GM18907 (cell line): ENCODE measurements at regions not wholly inside any gene's neighbourhood (a gene's known extent, or its start where the extent isn't known, plus 50 kb on each side); places are given as distances from the start of the nearest gene placed in this dataset.

ENCODE experiments used
- ATAC-seq: cut with Tn5 transposase; IDR thresholded peaks from one replicate; pipeline ENCODE4 v1.9.1; 2021; ENCODE audit warnings: mild to moderate bottlenecking, moderate library complexity; ENCODE audit not compliant: unreplicated experiment

DNA sequence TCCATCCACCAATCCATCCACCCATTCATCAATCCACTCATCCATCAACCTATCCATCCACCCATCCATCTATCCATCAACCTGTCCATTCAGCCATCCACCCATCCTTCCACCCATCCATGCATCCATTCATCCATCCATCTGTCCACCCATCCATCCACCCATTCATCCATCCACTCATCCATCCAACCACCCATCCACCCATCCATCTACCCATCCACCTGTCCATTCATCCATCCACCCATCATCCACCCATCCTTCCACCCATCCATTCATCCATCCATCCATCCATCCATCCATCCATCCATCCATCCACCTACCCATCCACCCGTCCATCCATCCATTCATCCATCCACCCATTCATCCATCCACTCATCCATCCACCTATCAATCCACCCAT, 195.8 kb downstream of the NXNL2 start:
- ATAC-seq, result no peak

- no peak for ATAC-seq
Measured at GRCh38 chr9:88732128-88732527, 197.2 kb downstream of the NXNL2 start.

GRCh38 chr9:88733651-88734421, 198.9 kb downstream of the NXNL2 start:
- no peak for ATAC-seq

DNA sequence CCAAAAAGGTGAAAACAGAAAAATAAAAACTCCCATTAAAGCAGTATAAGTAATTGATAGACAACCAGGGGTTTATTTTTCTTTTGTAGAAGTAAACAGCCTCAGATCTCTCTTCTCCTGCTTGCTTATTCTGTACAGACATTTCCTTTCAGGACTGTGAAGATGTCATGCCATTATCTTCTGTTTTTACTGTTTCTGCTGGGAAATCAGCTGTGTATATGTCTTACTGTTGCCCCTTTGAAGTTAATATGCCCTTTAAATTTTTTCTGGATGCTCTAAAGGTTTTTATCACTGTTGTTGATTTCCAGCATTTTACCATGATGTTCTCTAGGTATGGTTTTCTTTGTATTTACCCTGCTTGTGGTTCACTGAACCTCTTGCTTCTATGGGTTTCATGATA, 199.5 kb downstream of the NXNL2 start:
- ATAC-seq, result no peak

DNA sequence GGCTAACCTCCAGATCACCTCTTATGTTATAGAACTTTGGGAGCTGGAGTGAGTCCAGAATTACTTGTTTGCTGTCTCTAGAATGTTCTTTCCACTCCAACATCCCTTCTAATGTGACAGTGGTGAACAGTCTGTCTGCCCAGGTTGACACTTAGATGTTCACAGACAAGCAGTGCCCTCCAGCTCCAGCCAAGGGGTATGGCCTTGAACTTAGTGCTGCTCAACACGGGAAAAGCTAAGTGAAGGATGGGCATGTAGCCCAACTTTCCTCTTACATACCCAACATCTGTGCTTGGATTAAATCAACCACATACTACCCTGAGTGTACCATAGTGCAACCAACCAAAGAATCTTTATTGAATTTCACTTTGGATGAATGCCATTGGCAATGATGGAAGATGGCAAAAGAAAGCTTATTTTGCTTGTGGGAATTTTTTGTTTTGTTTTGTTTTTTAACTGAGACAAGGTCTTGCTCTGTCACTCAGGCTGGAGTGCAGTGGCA, 201.2 kb downstream of the NXNL2 start:
- ATAC-seq, result no peak

- ATAC-seq, result no peak
Measured at GRCh38 chr9:88737031-88737430, 202.1 kb downstream of the NXNL2 start.

GRCh38 chr9:88737876-88738275, 202.9 kb downstream of the NXNL2 start:
- ATAC-seq, result no peak

DNA sequence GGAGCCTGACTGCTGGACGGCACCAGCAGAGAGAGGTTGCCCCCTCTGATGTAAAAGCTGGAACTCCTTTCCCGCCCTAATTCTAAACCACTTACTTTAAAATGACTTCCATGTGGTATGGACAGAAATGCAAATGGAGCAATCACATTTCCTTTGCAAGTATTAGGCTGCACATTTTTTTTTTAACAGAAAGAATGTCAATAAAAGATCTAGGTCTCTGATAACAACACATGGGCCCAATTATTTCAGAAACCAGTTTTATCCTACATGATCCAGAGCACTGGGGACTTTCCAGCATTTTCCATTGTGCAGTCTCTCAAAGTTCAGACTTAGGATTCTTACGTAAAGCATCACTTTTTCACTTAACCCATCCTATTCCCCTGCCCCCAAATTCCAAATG, 203.7 kb downstream of the NXNL2 start:
- ATAC-seq, result no peak

DNA sequence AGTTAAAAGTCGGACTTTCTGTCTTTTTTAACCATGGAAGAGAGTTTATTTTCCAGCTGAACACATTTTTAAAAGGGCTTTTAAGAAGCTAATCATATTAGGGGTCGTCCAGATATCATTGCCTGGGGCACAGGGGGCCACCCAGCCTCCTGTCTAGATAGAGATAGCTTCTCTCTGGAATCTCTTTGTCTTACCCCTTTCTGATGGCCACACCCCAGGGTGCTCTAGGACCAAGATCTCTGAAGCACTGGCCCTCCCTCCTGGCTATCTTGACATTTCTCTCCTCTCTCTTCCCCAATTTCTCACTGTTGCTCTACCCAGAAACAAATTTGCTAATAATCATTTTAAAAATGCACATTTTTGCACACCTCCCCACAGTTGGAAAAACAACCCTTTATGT, 204.4 kb downstream of the NXNL2 start:
- ATAC-seq, result no peak

DNA sequence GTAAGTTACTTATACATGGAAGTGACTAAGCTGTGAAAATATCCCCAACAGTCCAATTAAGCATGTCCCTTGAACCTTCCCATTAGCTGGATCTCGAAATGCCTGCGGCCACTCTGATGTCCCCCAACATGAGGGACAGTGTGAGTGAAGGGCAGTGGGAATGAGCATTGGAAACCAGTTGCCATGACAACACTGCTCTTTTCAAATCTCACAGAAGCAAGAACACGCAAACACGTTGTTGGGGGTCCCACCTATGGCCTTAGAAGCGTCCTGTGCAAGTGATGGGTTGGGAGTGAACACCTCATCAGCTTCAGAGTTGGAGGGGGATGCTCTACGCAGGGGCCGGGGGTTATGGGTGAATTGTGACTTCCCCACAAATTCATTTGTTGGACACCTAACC, 205.9 kb downstream of the NXNL2 start:
- ATAC-seq, result no peak

DNA sequence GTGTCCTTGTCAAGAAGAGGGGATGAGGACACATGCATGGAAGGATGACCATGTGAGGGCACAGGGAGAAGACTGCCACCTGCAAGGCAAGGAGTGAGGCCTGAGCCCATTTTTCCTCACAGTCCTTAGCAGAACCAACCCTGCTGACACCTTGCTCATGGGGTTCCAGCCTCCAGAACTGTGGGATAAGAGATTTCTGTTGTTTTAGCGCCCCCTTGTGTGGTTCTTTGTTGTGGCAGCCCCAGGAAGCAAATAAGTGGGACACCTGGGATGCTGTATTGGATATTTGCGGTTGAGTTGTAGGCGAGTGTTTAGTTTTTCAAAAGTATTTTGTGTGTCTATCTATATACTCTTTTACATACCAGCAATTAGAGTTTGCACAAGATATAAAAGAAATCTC, 206.4 kb downstream of the NXNL2 start:
- no peak for ATAC-seq

GRCh38 chr9:88742483-88742882, 207.5 kb downstream of the NXNL2 start:
- ATAC-seq, result no peak

- ATAC-seq, result no peak
Measured at GRCh38 chr9:88742905-88743304, 207.9 kb downstream of the NXNL2 start.

DNA sequence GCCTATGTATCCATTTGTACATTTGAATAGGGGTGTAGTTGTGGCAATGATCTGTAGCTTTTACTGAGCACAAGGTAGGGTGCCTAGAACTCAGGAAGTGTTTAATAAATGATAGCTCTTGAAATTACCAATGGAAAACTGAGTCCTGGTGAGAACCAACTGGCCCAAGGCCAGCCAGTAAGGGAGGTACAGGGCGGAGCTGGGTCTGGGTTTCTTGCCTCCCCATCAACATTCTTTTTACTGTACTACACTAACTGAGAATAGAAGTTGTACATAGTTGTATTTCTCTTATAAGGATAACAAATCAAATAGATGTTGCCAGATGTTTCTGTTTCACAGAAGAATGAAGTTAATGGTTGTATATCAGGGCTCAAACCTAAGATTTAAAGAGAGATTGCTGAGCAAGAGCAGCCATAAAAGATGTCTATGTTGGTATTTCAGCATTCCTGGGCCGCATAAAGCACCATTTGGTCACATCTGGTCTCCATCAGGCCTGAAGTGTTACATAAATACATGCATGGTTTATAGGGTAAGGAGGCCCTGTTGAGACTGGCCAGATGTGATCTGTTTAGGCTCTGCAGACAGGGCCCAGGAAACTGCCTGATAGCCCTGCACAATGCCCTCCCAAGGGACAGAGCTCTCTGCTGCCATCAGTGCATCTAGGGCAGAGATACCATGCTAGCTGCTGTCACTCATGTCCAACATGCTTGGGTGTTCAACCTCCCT, 210.5 kb downstream of the NXNL2 start:
- ATAC-seq, result no peak

DNA sequence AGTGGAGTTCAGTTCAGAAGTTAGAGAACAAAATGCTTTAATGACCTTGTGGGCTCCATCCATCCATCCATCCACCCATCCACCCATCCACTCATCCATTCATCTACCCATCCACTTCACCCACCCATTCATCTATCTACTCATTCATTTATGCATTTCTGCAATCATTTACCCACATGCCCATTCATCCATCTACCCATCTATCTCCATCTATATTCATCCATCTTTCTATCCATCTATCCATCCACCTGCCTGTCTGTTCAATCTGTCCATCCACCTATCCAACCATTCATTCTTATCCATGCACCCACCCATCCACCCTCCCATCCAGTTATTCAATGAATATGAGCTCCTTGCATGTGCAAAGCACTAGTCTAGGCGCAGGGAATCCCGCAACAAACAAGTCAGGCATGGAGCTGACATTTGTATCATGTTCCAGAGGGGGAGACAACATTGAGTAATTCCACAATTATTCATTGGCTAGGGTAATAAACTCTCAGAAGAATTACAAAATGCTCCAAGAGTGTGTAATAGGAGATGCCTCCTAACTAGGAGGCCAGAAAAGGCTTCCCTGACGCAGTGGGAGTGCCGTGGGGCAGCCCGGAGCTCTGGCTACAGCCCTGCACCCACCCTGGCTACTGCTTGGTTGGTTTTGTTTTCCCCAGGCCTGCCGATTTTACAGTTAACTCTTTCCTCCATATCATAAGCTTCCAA, 211.2 kb downstream of the NXNL2 start:
- no peak for ATAC-seq

DNA sequence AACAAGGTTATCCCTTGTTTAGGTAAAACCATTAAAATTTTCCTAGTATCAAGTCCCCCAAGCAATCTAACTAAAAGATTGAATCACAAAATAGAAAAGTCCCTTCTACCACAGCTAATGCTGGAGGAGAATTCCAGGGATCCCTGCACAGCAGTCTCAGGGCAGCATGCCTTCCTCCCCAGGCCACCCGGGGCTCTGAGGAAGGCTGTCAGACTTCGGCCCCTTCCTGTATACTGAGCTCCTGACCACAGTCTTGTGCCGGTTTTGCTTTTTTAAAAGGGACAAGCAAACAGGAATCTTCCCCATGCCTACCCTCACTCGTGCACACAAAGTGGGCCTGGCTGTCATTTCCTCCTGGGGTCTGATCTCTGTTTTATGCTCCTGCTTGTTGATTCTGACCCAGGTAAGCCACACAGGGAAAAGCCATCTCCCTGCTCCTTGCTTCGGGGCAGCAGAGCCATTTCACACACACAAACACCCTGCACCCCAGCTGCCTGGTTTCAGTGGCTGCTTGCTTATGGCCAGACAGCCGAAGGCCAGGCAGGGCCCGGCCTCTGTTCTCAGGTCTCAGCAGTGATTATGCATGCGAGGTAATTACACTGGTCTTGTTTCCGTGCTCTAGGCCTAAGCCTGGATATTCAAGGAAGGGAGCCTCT, 211.9 kb downstream of the NXNL2 start:
- ATAC-seq, result no peak

GRCh38 chr9:88747768-88748167, 212.8 kb downstream of the NXNL2 start:
- no peak for ATAC-seq

- ATAC-seq, result no peak
Measured at GRCh38 chr9:88748566-88749261, 213.7 kb downstream of the NXNL2 start.

DNA sequence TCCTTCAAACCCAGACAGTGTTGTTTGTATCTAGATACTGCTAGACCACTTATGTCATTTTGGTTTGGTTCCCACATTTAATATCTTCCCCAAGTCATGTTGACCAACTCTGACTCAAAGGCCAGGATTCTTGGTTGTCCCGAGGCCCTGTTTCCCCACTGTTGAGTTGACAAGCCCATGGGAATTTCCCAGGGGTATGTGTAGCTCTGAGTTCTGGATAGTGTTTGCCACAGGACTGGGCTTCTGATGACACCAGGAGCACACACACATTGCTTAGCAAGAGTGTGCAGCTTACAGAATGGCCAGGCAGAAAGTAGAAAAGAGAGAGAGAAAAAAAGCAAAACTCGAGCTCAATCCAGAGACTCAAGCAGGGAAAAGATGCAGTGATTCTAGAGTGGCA, 214.4 kb downstream of the NXNL2 start:
- no peak for ATAC-seq

DNA sequence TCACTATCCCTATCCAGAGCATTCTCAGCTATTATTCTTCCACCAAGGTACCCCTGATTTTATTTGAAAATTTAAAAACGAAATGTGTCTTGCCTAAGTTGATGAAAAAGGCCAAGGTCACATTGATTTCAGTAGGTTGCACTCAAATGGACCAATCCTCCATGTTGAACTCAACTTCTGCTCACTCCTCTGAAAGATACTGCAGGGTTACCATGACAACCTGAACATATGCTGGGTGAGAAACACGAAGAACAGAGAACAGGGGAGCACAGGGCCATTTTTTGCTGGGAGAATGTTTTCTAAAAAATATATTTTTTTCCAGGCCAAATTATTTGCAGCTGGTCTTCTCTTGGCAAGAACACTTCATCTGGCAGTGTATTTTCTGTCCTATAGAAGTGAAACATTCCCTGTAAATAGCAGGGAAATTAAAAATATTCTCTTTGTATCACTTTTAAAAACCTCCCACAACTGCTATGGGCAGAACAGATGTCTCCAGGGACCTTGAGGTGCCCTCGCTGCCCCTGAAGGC, 215.9 kb downstream of the NXNL2 start:
- no peak for ATAC-seq
